HCT116 (cell line): ENCODE measurements at regions not wholly inside any gene's neighbourhood (a gene's known extent, or its start where the extent isn't known, plus 50 kb on each side); places are given as distances from the start of the nearest gene placed in this dataset.

Source experiments
- ATAC-seq: fragments of 200-7000 bp; cut with Tn5 transposase; 2 replicates; pipeline ENCODE4 v1.9.1; 2020; ENCODE audit warnings: mild to moderate bottlenecking, moderate library complexity
- BruUV-seq: library from RNA; stranded (reverse); fragments of 400-500 nt; replicated peaks from 2 replicates; lab custom pipeline; 2021; lab: Mats Ljungman, UMichigan
- CTCF ChIA-PET: fragments of 300-600 bp; sonication (Branson Sonifier 250); formaldehyde crosslinking; loops from one replicate; lab custom pipeline; 2021; ENCODE audit warnings: antibody characterized with exemption; lab: Charles Lee
- POLR2A ChIA-PET: fragments of 300-600, 350-600 bp; sonication (Branson Sonifier 250); formaldehyde crosslinking; loops from one replicate; lab custom pipeline; 2021; ENCODE audit warnings: antibody characterized with exemption; lab: Charles Lee
- RAD21 ChIA-PET, 2 experiments: fragments of 300-600 bp; sonication (Branson Sonifier 250); formaldehyde crosslinking; loops; one replicate each; lab custom pipeline; 2023; ENCODE audit warnings: low total read pairs in 2 of 2; ENCODE audit not compliant: uncharacterized antibody in 2 of 2, unreplicated experiment in 2 of 2, low non-redundant PET in 1 of 2; lab: Charles Lee
- DNase-seq: peaks from one replicate; pipeline ENCODE4 v3.0.0-alpha.2; 2010; ENCODE audit warnings: low read depth, low spot score
- H2AFZ ChIP-seq: fragments of 200-600 bp; shearing (Covaris generic), sonication (generic); 2 replicates; pipeline ENCODE4 v1.6.1; 2017; ENCODE audit warnings: low read depth, mixed run types, mixed read lengths, antibody characterized with exemption, low read length; ENCODE audit not compliant: poor library complexity, severe bottlenecking
- H3K27ac ChIP-seq: 2 replicates; pipeline ENCODE4 v1.5.1; 2012; ENCODE audit warnings: low read depth, low read length
- H3K27me3 ChIP-seq: fragments of 200-600 bp; sonication (generic); 2 replicates; pipeline ENCODE4 v1.6.1; 2016; ENCODE audit warnings: mixed run types, low read length, mixed read lengths; ENCODE audit not compliant: insufficient read depth
- H3K36me3 ChIP-seq, 2 experiments: fragments of 200-500 bp in 1 of 2; fragments of 200-600 bp in 1 of 2; sonication (Bioruptor generic) in 1 of 2; sonication (generic) in 1 of 2; 2 replicates each; pipeline versions ENCODE4 v1.5.1 to v1.6.1; 2014 to 2016; ENCODE audit warnings: low read length in 2 of 2, inconsistent platforms in 1 of 2, mixed read lengths in 1 of 2, mixed run types in 1 of 2; ENCODE audit not compliant: insufficient read depth in 2 of 2, control insufficient read depth in 1 of 2
- H3K4me1 ChIP-seq, 2 experiments: fragments of 200-600 bp in 1 of 2; sonication (generic) in 1 of 2; 2 replicates each; pipeline versions ENCODE4 v1.5.1 to v1.6.1; 2012 to 2017; ENCODE audit warnings: low read length in 2 of 2, inconsistent platforms in 1 of 2, mild to moderate bottlenecking in 1 of 2, mixed read lengths in 1 of 2, mixed run types in 1 of 2, moderate library complexity in 1 of 2; ENCODE audit not compliant: insufficient read depth in 2 of 2, control insufficient read depth in 1 of 2
- H3K4me2 ChIP-seq: fragments of 200-600 bp; sonication (generic); 2 replicates; pipeline ENCODE4 v1.6.1; 2017; ENCODE audit warnings: mixed run types, low read length, mixed read lengths
- H3K4me3 ChIP-seq, 2 experiments: fragments of 200-600 bp in 1 of 2; sonication (generic) in 1 of 2; replicated peaks in 1 of 2; 2 replicates each; pipeline ENCODE4 v1.5.1; 2011 to 2016; ENCODE audit warnings: low read length in 2 of 2, control low read depth in 1 of 2, low read depth in 1 of 2, mild to moderate bottlenecking in 1 of 2, mixed read lengths in 1 of 2, mixed run types in 1 of 2
- H3K79me2 ChIP-seq: fragments of 200-600 bp; sonication (generic); 2 replicates; pipeline ENCODE4 v1.6.1; 2017; ENCODE audit warnings: mild to moderate bottlenecking, mixed run types, low read length, moderate library complexity, mixed read lengths; ENCODE audit not compliant: insufficient read depth
- H3K9ac ChIP-seq: fragments of 200-600 bp; sonication (generic); 2 replicates; pipeline ENCODE4 v1.6.1; 2016; ENCODE audit warnings: low read length, mixed read lengths
- H3K9me2 ChIP-seq: fragments of 200-600 bp; sonication (generic), shearing (Covaris generic); 2 replicates; pipeline ENCODE4 v1.6.1; 2017; ENCODE audit warnings: mixed run types, mild to moderate bottlenecking, moderate library complexity; ENCODE audit not compliant: insufficient read depth
- H3K9me3 ChIP-seq, 2 experiments: fragments of 200-500 bp in 1 of 2; fragments of 200-600 bp in 1 of 2; sonication (Bioruptor generic) in 1 of 2; sonication (generic) in 1 of 2; 2 replicates each; pipeline ENCODE4 v1.6.1; 2014 to 2017; ENCODE audit warnings: low read length in 2 of 2, mixed read lengths in 2 of 2, inconsistent platforms in 1 of 2, low read depth in 1 of 2, mild to moderate bottlenecking in 1 of 2, mixed run types in 1 of 2, moderate library complexity in 1 of 2; ENCODE audit not compliant: control insufficient read depth in 1 of 2, insufficient read depth in 1 of 2
- H4K20me1 ChIP-seq: fragments of 200-600 bp; sonication (generic), shearing (Covaris generic); 2 replicates; pipeline ENCODE4 v1.6.1; 2017; ENCODE audit warnings: mixed run types, mild to moderate bottlenecking, moderate library complexity; ENCODE audit not compliant: insufficient read depth
- CEBPB ChIP-seq: IDR thresholded peaks from 2 replicates; pipeline ENCODE4 v1.6.1; 2012; ENCODE audit warnings: low read depth
- POLR2AphosphoS5 ChIP-seq: IDR thresholded peaks from 2 replicates; pipeline ENCODE4 v1.6.1; 2011; ENCODE audit warnings: mild to moderate bottlenecking, low read depth, low read length, moderate library complexity
- RAD21 ChIP-seq: IDR thresholded peaks from 2 replicates; pipeline ENCODE4 v1.6.1; 2012; ENCODE audit warnings: low read depth, mild to moderate bottlenecking
- SP1 ChIP-seq: IDR thresholded peaks from 2 replicates; pipeline ENCODE4 v1.6.1; 2012; ENCODE audit warnings: low read depth
- ZFX ChIP-seq: fragments of 450-650 bp; IDR thresholded peaks from 2 replicates; pipeline ENCODE4 v1.6.1; 2017
- ZNF274 ChIP-seq: fragments of 200-500 bp; sonication (Bioruptor generic); IDR thresholded peaks from 2 replicates; pipeline ENCODE4 v1.6.1; 2014; ENCODE audit warnings: mild to moderate bottlenecking, low read depth, low read length, inconsistent platforms
- intact Hi-C: fragments of 100-400 bp; cut with micrococcal nuclease; formaldehyde crosslinking; loops from 2 replicates; pipeline ENCODE4 v1.10.0; 2022
- TF ChIP-seq, protein P1 (sequence below): IDR thresholded peaks from 2 replicates; pipeline ENCODE4 v1.6.1; 2012; ENCODE audit warnings: low read depth
- TF ChIP-seq, protein P2 (sequence below): IDR thresholded peaks from 2 replicates; pipeline ENCODE4 v1.6.1; 2012
- TF ChIP-seq, protein P3 (sequence below): IDR thresholded peaks from 2 replicates; pipeline ENCODE4 v1.6.1; 2011; ENCODE audit warnings: mild to moderate bottlenecking, low read length, moderate library complexity; ENCODE audit not compliant: insufficient replicate concordance; ENCODE audit errors: extremely low read depth

DNA sequence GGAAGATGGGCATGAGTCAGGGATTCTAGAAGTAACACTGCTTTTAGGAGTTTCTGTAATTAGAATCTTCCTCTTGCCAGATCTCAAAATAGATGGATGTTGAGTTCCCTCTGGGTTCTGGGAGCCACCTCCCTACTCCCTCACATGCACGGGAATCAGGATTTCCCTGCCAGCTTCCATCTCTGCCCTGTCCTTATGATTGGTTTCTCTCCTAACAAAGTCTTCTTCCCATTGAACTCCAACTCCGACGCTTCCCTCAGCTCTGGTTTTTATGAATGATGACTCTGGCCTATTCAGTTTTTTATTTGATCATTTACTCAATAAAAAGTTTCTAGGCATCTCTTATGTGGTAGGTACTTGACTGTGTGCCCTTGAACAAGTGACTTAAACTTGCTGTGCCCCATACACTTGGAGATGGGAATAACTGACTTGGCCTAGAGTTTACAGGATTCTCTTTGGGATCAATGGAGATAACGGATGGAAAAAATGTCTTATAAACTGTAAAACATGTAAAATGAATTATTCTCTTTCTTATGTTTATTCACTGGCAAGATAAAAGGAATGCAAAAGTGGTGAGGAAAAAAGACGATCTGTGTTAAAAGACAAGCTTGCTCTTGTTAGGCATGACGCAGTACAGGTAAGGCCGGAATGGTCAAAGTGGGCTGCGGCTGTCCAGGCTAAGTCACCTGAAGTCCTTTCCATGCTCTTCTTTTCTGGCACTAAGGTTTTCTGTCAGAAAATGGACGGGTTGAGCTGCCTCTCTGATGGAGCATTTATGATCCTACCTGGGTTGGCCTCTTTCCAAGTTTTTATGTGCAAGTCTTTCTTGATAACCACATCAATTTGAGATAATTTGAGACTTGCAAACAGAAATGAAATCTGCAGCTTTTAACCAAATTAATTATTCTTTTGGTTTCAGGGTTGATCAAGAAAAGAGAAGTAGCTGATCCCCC lies 199.6 kb downstream of the MYCN start:
- Histone ChIP-seq H2AFZ (no peak overlapping the region), H3K27ac (no peak overlapping the region), H3K4me1 (no peaks in the 10 kb centered on the region), H3K36me3 (no peaks in the 10 kb centered on the region; a peak in 1 of 4 replicates), H4K20me1 (no peaks in the 10 kb centered on the region), H3K27me3 (peaks cover 3% of the 10 kb centered on the region; the same call in 1 of the 2 replicates), H3K79me2 (no peaks in the 10 kb centered on the region), H3K9ac (no peak overlapping the region), H3K9me3 (no peaks in the 10 kb centered on the region), H3K4me3 (no peak overlapping the region), H3K4me2 (no peak overlapping the region), H3K9me2 (no peaks in the 10 kb centered on the region)
- ATAC-seq (no peak), DNase-seq (no peak)
- intact Hi-C loops, result no loop called here
- RAD21 ChIA-PET, result no interaction called here
- TF ChIP-seq RAD21 (no peak), ZFX (no peak), POLR2AphosphoS5 (no peak), ZNF274 (no peak), SP1 (no peak), CEBPB (no peak)
- TF ChIP-seq, protein P1, sequence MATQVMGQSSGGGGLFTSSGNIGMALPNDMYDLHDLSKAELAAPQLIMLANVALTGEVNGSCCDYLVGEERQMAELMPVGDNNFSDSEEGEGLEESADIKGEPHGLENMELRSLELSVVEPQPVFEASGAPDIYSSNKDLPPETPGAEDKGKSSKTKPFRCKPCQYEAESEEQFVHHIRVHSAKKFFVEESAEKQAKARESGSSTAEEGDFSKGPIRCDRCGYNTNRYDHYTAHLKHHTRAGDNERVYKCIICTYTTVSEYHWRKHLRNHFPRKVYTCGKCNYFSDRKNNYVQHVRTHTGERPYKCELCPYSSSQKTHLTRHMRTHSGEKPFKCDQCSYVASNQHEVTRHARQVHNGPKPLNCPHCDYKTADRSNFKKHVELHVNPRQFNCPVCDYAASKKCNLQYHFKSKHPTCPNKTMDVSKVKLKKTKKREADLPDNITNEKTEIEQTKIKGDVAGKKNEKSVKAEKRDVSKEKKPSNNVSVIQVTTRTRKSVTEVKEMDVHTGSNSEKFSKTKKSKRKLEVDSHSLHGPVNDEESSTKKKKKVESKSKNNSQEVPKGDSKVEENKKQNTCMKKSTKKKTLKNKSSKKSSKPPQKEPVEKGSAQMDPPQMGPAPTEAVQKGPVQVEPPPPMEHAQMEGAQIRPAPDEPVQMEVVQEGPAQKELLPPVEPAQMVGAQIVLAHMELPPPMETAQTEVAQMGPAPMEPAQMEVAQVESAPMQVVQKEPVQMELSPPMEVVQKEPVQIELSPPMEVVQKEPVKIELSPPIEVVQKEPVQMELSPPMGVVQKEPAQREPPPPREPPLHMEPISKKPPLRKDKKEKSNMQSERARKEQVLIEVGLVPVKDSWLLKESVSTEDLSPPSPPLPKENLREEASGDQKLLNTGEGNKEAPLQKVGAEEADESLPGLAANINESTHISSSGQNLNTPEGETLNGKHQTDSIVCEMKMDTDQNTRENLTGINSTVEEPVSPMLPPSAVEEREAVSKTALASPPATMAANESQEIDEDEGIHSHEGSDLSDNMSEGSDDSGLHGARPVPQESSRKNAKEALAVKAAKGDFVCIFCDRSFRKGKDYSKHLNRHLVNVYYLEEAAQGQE, result no peak
- TF ChIP-seq, protein P2, sequence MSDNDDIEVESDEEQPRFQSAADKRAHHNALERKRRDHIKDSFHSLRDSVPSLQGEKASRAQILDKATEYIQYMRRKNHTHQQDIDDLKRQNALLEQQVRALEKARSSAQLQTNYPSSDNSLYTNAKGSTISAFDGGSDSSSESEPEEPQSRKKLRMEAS, result no peak
- TF ChIP-seq, protein P3, sequence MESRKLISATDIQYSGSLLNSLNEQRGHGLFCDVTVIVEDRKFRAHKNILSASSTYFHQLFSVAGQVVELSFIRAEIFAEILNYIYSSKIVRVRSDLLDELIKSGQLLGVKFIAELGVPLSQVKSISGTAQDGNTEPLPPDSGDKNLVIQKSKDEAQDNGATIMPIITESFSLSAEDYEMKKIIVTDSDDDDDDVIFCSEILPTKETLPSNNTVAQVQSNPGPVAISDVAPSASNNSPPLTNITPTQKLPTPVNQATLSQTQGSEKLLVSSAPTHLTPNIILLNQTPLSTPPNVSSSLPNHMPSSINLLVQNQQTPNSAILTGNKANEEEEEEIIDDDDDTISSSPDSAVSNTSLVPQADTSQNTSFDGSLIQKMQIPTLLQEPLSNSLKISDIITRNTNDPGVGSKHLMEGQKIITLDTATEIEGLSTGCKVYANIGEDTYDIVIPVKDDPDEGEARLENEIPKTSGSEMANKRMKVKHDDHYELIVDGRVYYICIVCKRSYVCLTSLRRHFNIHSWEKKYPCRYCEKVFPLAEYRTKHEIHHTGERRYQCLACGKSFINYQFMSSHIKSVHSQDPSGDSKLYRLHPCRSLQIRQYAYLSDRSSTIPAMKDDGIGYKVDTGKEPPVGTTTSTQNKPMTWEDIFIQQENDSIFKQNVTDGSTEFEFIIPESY, result no peak
- POLR2A ChIA-PET, result no interaction called here
- BruUV-seq, result no TSS peak
- CTCF ChIA-PET, result no interaction called here
